H9 (cell line): ENCODE measurements at regions not wholly inside any gene's neighbourhood (a gene's known extent, or its start where the extent isn't known, plus 50 kb on each side); places are given as distances from the start of the nearest gene placed in this dataset.

Experiments
- DNase-seq: peaks from one replicate; pipeline ENCODE4 v3.0.0-alpha.2; 2017
- H2AFZ ChIP-seq: one replicate; pipeline ENCODE4 v1.6.1; 2013; ENCODE audit warnings: mild to moderate bottlenecking, low read length, control low read depth, moderate library complexity
- H2AK5ac ChIP-seq: 2 replicates; pipeline ENCODE4 v1.6.1; 2013; ENCODE audit warnings: low read length, control low read depth, mixed read lengths; ENCODE audit not compliant: insufficient read length
- H2BK120ac ChIP-seq: one replicate; pipeline ENCODE4 v1.6.1; 2013; ENCODE audit warnings: low read depth, mild to moderate bottlenecking, low read length, control low read depth, inconsistent platforms; ENCODE audit not compliant: poor library complexity, severe bottlenecking
- H2BK12ac ChIP-seq: 2 replicates; pipeline ENCODE4 v1.6.1; 2013; ENCODE audit warnings: low read length, control low read depth, mixed read lengths, low read depth; ENCODE audit not compliant: insufficient read length
- H2BK15ac ChIP-seq: 2 replicates; pipeline ENCODE4 v1.6.1; 2013; ENCODE audit warnings: low read depth, low read length, control low read depth
- H2BK20ac ChIP-seq: one replicate; pipeline ENCODE4 v1.6.1; 2013; ENCODE audit warnings: low read depth, mild to moderate bottlenecking, low read length, control low read depth, inconsistent platforms; ENCODE audit not compliant: poor library complexity, severe bottlenecking
- H2BK5ac ChIP-seq: 2 replicates; pipeline ENCODE4 v1.6.1; 2013; ENCODE audit warnings: low read length, control low read depth, mixed read lengths; ENCODE audit not compliant: insufficient read length
- H3K14ac ChIP-seq: 2 replicates; pipeline ENCODE4 v1.6.1; 2013; ENCODE audit warnings: low read length, control low read depth; ENCODE audit not compliant: insufficient read depth
- H3K18ac ChIP-seq: 2 replicates; pipeline ENCODE4 v1.6.1; 2013; ENCODE audit warnings: low read depth, mild to moderate bottlenecking, mixed read lengths, low read length, control low read depth; ENCODE audit not compliant: insufficient read length
- H3K23ac ChIP-seq: 2 replicates; pipeline ENCODE4 v1.6.1; 2013; ENCODE audit warnings: low read length, control low read depth, mixed read lengths, low read depth; ENCODE audit not compliant: insufficient read length
- H3K23me2 ChIP-seq: 2 replicates; pipeline ENCODE4 v1.6.1; 2013; ENCODE audit warnings: low read depth, mild to moderate bottlenecking, mixed read lengths, low read length, control low read depth; ENCODE audit not compliant: insufficient read length, poor library complexity, severe bottlenecking
- H3K27ac ChIP-seq: 2 replicates; pipeline ENCODE4 v1.5.1; 2013; ENCODE audit warnings: low read length, control low read depth, mixed read lengths, low read depth; ENCODE audit not compliant: insufficient read length
- H3K27me3 ChIP-seq: 2 replicates; pipeline ENCODE4 v1.6.1; 2013; ENCODE audit warnings: low read length, control low read depth, inconsistent platforms; ENCODE audit not compliant: insufficient read depth
- H3K4ac ChIP-seq: 2 replicates; pipeline ENCODE4 v1.6.1; 2013; ENCODE audit warnings: low read depth, mild to moderate bottlenecking, control low read depth, inconsistent platforms, low read length, moderate library complexity
- H3K4me1 ChIP-seq: 2 replicates; pipeline ENCODE4 v1.6.1; 2013; ENCODE audit warnings: low read length, control low read depth, inconsistent platforms; ENCODE audit not compliant: insufficient read depth
- H3K4me2 ChIP-seq: 2 replicates; pipeline ENCODE4 v1.6.1; 2013; ENCODE audit warnings: low read length, control low read depth, mixed read lengths; ENCODE audit not compliant: insufficient read length, insufficient read depth
- H3K56ac ChIP-seq: 2 replicates; pipeline ENCODE4 v1.6.1; 2013; ENCODE audit warnings: low read depth, mild to moderate bottlenecking, mixed read lengths, low read length, control low read depth; ENCODE audit not compliant: insufficient read length
- H3K79me1 ChIP-seq: 2 replicates; pipeline ENCODE4 v1.6.1; 2013; ENCODE audit warnings: low read depth, mild to moderate bottlenecking, moderate library complexity, low read length, control low read depth, inconsistent platforms; ENCODE audit not compliant: insufficient read depth, poor library complexity, severe bottlenecking
- H3K79me2 ChIP-seq: 2 replicates; pipeline ENCODE4 v1.6.1; 2013; ENCODE audit warnings: low read length, control low read depth, inconsistent platforms; ENCODE audit not compliant: insufficient read depth
- H3K9ac ChIP-seq: 2 replicates; pipeline ENCODE4 v1.6.1; 2013; ENCODE audit warnings: low read length, control low read depth, mixed read lengths; ENCODE audit not compliant: insufficient read length; ENCODE audit errors: extremely low read depth
- H3K9me3 ChIP-seq: one replicate; pipeline ENCODE4 v1.6.1; 2013; ENCODE audit warnings: low read depth, low read length, inconsistent platforms; ENCODE audit not compliant: control insufficient read depth
- H3T11ph ChIP-seq: one replicate; pipeline ENCODE4 v1.6.1; 2013; ENCODE audit warnings: mild to moderate bottlenecking, low read length, control low read depth, inconsistent platforms
- H4K20me1 ChIP-seq: one replicate; pipeline ENCODE4 v1.6.1; 2013; ENCODE audit not compliant: control insufficient read depth, insufficient read length, insufficient read depth
- H4K5ac ChIP-seq: 2 replicates; pipeline ENCODE4 v1.6.1; 2013; ENCODE audit warnings: low read depth, mild to moderate bottlenecking, mixed read lengths, low read length, control low read depth; ENCODE audit not compliant: insufficient read length
- H4K8ac ChIP-seq: replicated peaks from 2 replicates; pipeline ENCODE4 v1.6.1; 2013; ENCODE audit warnings: low read length, control low read depth, mixed read lengths, low read depth; ENCODE audit not compliant: insufficient read length
- H4K91ac ChIP-seq: 2 replicates; pipeline ENCODE4 v1.6.1; 2013; ENCODE audit warnings: low read depth, mild to moderate bottlenecking, moderate library complexity, mixed read lengths, low read length, control low read depth; ENCODE audit not compliant: insufficient read length
- H3K27ac Mint-ChIP-seq, 3 experiments: 2 replicates in 2 of 3; 3 replicates in 1 of 3; pipeline ENCODE4 v1.8.0; 2020 to 2021; ENCODE audit warnings: mixed read lengths in 3 of 3, mild to moderate bottlenecking in 1 of 3, moderate library complexity in 1 of 3
- H3K27me3 Mint-ChIP-seq: 2 replicates; pipeline ENCODE4 v1.8.0; 2021; ENCODE audit warnings: low read depth, mild to moderate bottlenecking, moderate library complexity, mixed read lengths
- H3K36me3 Mint-ChIP-seq, 3 experiments: 2 replicates in 2 of 3; 3 replicates in 1 of 3; pipeline ENCODE4 v1.8.0; 2020 to 2021; ENCODE audit warnings: low read depth in 3 of 3, mixed read lengths in 3 of 3; ENCODE audit not compliant: insufficient read depth in 1 of 3
- H3K4me1 Mint-ChIP-seq, 2 experiments: 2 replicates each; pipeline ENCODE4 v1.8.0; 2020; ENCODE audit warnings: mixed read lengths in 2 of 2
- H3K4me3 Mint-ChIP-seq, 2 experiments: 2 replicates in 1 of 2; 3 replicates in 1 of 2; pipeline ENCODE4 v1.8.0; 2020 to 2021; ENCODE audit warnings: mild to moderate bottlenecking in 2 of 2, mixed read lengths in 2 of 2, moderate library complexity in 1 of 2
- H3K9me3 Mint-ChIP-seq, 2 experiments: 2 replicates in 1 of 2; 3 replicates in 1 of 2; pipeline ENCODE4 v1.8.0; 2020; ENCODE audit warnings: mild to moderate bottlenecking in 2 of 2, mixed read lengths in 2 of 2, moderate library complexity in 1 of 2
- WGBS: extraction: QIAGEN DNeasy Blood & Tissue Kit; methylation state at CpG from one replicate; pipeline ENCODE4 v1.1.7; 2013; ENCODE audit warnings: missing lambda C conversion rate, low lambda C conversion rate, mixed read lengths; ENCODE audit not compliant: insufficient read length; ENCODE audit errors: extremely low coverage; 5-methylcytosine and 5-hydroxymethylcytosine counted together
- TF ChIP-seq, protein P1 (sequence below): fragments of 200-600 bp; sonication (generic); conservative IDR thresholded peaks from 3 replicates; pipeline ENCODE4 v1.8.0; 2021; ENCODE audit warnings: antibody characterized with exemption, mild to moderate bottlenecking

DNA sequence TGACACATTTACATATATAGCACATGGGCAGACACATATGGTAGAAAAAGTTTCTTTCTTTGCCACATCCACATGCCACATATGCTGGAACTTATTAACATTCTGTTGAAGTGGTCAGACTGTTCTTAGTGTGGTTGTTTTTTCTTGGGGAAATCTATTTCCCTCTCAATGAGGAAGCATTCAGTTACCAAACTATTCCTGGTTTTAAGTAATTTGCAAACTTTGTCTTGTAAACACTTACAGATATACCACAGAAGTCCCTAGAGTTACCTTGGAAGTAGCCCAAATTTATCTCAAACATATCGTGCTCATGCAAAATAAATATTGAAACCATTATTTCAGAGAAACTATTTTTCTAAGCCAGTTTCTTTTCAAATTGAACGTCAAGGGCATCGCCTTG is 625.5 kb upstream of the INTU start:
- H4K8ac ChIP-seq, result no peak overlapping the region
- no peak overlapping the region for H2BK12ac ChIP-seq
- H3K23me2 ChIP-seq, result no peaks in the 10 kb centered on the region
- Mint-ChIP-seq H3K4me1 (peaks cover 0 to 7% of the 10 kb centered on the region in 2 experiments; a peak in 1 of 4 replicates), H3K9me3 (no peaks in the 10 kb centered on the region), H3K27me3 (no peaks in the 10 kb centered on the region), H3K36me3 (no peaks in the 10 kb centered on the region), H3K27ac (no peak overlapping the region), H3K4me3 (no peak overlapping the region)
- H2AFZ ChIP-seq, result no peak overlapping the region
- no peak overlapping the region for H3K9ac ChIP-seq
- WGBS, result no CpG with 5 or more reads among the region's 3 CpGs
- no peak overlapping the region for H3K27ac ChIP-seq
- H2BK5ac ChIP-seq, result no peak overlapping the region
- DNase-seq, result no peak
- no peaks in the 10 kb centered on the region for H3K4me1 ChIP-seq
- H3T11ph ChIP-seq, result no peak overlapping the region
- no peak overlapping the region for H3K23ac ChIP-seq
- H3K4ac ChIP-seq, result no peak overlapping the region
- H2AK5ac ChIP-seq, result no peak overlapping the region
- TF ChIP-seq, protein P1, sequence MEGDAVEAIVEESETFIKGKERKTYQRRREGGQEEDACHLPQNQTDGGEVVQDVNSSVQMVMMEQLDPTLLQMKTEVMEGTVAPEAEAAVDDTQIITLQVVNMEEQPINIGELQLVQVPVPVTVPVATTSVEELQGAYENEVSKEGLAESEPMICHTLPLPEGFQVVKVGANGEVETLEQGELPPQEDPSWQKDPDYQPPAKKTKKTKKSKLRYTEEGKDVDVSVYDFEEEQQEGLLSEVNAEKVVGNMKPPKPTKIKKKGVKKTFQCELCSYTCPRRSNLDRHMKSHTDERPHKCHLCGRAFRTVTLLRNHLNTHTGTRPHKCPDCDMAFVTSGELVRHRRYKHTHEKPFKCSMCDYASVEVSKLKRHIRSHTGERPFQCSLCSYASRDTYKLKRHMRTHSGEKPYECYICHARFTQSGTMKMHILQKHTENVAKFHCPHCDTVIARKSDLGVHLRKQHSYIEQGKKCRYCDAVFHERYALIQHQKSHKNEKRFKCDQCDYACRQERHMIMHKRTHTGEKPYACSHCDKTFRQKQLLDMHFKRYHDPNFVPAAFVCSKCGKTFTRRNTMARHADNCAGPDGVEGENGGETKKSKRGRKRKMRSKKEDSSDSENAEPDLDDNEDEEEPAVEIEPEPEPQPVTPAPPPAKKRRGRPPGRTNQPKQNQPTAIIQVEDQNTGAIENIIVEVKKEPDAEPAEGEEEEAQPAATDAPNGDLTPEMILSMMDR, result no peak
- H4K91ac ChIP-seq, result no peak overlapping the region
- H3K27me3 ChIP-seq, result no peaks in the 10 kb centered on the region
- H3K79me2 ChIP-seq, result no peaks in the 10 kb centered on the region
- H2BK15ac ChIP-seq, result no peak overlapping the region
- no peak overlapping the region for H2BK20ac ChIP-seq
- H3K14ac ChIP-seq, result no peak overlapping the region
- no peaks in the 10 kb centered on the region for H4K20me1 ChIP-seq
- no peaks in the 10 kb centered on the region for H3K79me1 ChIP-seq
- H3K18ac ChIP-seq, result no peak overlapping the region
- H3K56ac ChIP-seq, result no peak overlapping the region
- no peak overlapping the region for H3K4me2 ChIP-seq
- H4K5ac ChIP-seq, result no peak overlapping the region
- no peak overlapping the region for H2BK120ac ChIP-seq
- no peaks in the 10 kb centered on the region for H3K9me3 ChIP-seq
